Gastroesophageal sphincter (tissue), 4 donors: ENCODE measurements at regions not wholly inside any gene's neighbourhood (a gene's known extent, or its start where the extent isn't known, plus 50 kb on each side); places are given as distances from the start of the nearest gene placed in this dataset.
A peak's percentile ranks its signal among the peaks of the same experiment; 100 is the strongest.

Experiments used
- ATAC-seq: fragments of 150-250 bp; one replicate; pipeline ENCODE4 v1.9.1; 2016; ENCODE audit warnings: mild to moderate bottlenecking, moderate library complexity
- H3K27ac ChIP-seq, 4 donors: fragments of 200-600 bp; sonication (generic) in 3 of 4; 1 replicate in 3 of 4; 2 replicates in 1 of 4; pipeline ENCODE4 v1.5.1; 2016 to 2019
- H3K27me3 ChIP-seq: fragments of 200-600 bp; sonication (generic); one replicate; pipeline ENCODE4 v1.5.1; 2019
- H3K36me3 ChIP-seq, 2 donors: fragments of 200-600 bp; sonication (generic); one replicate each; pipeline ENCODE4 v1.5.1; 2019; ENCODE audit warnings: control low read depth in 1 of 2
- H3K4me1 ChIP-seq, 3 donors: fragments of 200-600 bp; sonication (generic); 1 replicate in 2 of 3; 2 replicates in 1 of 3; pipeline ENCODE4 v1.5.1; 2016 to 2019; ENCODE audit warnings: control low read depth in 2 of 3
- H3K4me3 ChIP-seq, 2 donors: fragments of 200-600 bp; sonication (generic); one replicate each; pipeline ENCODE4 v1.5.1; 2019; ENCODE audit warnings: mild to moderate bottlenecking in 1 of 2, moderate library complexity in 1 of 2
- H3K9me3 ChIP-seq, 3 donors: fragments of 200-600 bp; sonication (generic); one replicate each; pipeline ENCODE4 v1.5.1; 2017 to 2019; ENCODE audit warnings: control low read depth in 2 of 3
- EP300 ChIP-seq: sonication (generic); formaldehyde crosslinking; IDR thresholded peaks from one replicate; pipeline ENCODE4 v1.6.1; 2017; ENCODE audit warnings: antibody characterized with exemption, mild to moderate bottlenecking
- POLR2A ChIP-seq, 2 donors: fragments of 450-650 bp; IDR thresholded peaks; one replicate each; pipeline ENCODE4 v1.6.1; 2017; ENCODE audit warnings: antibody characterized with exemption in 2 of 2, mild to moderate bottlenecking in 2 of 2, moderate library complexity in 1 of 2
- POLR2AphosphoS5 ChIP-seq: sonication (generic); formaldehyde crosslinking; IDR thresholded peaks from one replicate; pipeline ENCODE4 v1.6.1; 2017; ENCODE audit warnings: antibody characterized with exemption
- WGBS, 2 donors: methylation state at CpG; one replicate each; pipeline ENCODE4 v1.1.5; 2018; ENCODE audit warnings: low coverage in 1 of 2; 5-methylcytosine and 5-hydroxymethylcytosine counted together
- TF ChIP-seq, protein P1 (sequence below), 4 experiments: fragments of 200-600 bp in 2 of 4; fragments of 450-650 bp in 2 of 4; sonication (generic) in 1 of 4; IDR thresholded peaks; one replicate each; pipeline ENCODE4 v1.5.1; 2017 to 2019; ENCODE audit warnings: antibody characterized with exemption in 4 of 4, mild to moderate bottlenecking in 2 of 4, moderate library complexity in 2 of 4

DNA sequence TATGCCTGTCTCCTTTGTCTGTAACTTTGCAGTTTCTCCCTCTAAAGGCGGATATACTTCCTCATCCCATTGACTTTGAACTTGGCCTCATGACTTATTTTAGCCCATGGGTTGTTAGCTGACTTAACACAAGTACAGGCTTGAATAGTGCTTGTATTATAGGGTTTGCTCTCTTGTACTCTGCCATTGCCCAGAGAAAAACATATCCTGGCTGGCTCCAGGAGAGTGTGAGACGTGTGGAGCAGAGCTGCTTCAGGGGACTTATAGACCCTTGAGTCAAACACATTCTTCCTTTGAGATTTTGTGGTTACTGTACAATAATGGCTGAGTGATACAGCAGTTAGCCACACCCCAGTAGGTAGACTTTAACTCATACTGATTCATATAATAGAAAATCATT, 124.0 kb downstream of the RAP2B start:
- H3K27ac ChIP-seq, result no peak overlapping the region
- H3K9me3 ChIP-seq, result no peaks in the 10 kb centered on the region
- peak; percentile 14 for ATAC-seq
- H3K36me3 ChIP-seq, result no peaks in the 10 kb centered on the region
- H3K4me3 ChIP-seq, result no peak overlapping the region
- peaks cover 2 to 32% (median 16%) of the 10 kb centered on the region in 3 donors for H3K4me1 ChIP-seq
- WGBS, 2 donors, result 88 to 100% methylated on average over 1 to 2 of the region's 2 CpGs
- H3K27me3 ChIP-seq, result no peaks in the 10 kb centered on the region
- TF ChIP-seq POLR2AphosphoS5, result no peak
- TF ChIP-seq, protein P1, sequence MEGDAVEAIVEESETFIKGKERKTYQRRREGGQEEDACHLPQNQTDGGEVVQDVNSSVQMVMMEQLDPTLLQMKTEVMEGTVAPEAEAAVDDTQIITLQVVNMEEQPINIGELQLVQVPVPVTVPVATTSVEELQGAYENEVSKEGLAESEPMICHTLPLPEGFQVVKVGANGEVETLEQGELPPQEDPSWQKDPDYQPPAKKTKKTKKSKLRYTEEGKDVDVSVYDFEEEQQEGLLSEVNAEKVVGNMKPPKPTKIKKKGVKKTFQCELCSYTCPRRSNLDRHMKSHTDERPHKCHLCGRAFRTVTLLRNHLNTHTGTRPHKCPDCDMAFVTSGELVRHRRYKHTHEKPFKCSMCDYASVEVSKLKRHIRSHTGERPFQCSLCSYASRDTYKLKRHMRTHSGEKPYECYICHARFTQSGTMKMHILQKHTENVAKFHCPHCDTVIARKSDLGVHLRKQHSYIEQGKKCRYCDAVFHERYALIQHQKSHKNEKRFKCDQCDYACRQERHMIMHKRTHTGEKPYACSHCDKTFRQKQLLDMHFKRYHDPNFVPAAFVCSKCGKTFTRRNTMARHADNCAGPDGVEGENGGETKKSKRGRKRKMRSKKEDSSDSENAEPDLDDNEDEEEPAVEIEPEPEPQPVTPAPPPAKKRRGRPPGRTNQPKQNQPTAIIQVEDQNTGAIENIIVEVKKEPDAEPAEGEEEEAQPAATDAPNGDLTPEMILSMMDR (IDR thresholded peaks at IDR 0.05), result no peak
- no peak for TF ChIP-seq EP300
- no peak for TF ChIP-seq POLR2A (IDR thresholded peaks at IDR 0.05)

DNA sequence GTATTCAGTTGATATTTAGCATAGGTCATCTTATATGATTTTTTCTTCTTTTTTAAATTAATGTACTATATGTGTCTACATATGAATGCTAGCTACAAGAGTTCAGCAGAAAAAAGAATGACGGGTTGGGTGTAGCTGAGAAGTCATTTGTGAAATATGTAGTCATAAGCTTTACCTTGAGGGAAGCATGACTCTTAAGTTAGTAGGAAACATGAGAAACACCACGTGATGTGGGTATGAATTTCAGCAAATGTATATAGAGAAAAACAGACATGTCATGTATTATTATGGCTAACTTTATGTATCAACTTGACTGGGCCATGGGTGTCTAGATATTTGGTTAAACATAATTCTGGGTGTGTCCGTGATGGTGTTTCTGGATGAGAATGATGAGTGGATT, 125.0 kb downstream of the RAP2B start:
- H3K9me3 ChIP-seq, result no peaks in the 10 kb centered on the region
- 93 to 97% methylated on average over 3 of the region's 3 CpGs for WGBS, 2 donors
- H3K36me3 ChIP-seq, result no peaks in the 10 kb centered on the region
- no peaks in the 10 kb centered on the region for H3K27me3 ChIP-seq
- no peak for ATAC-seq
- TF ChIP-seq POLR2AphosphoS5 (no peak), EP300 (no peak), POLR2A (IDR thresholded peaks at IDR 0.05) (no peak)
- TF ChIP-seq, protein P1 (IDR thresholded peaks at IDR 0.05), result no peak
- H3K27ac ChIP-seq, result no peak overlapping the region
- peaks cover 3 to 40% (median 16%) of the 10 kb centered on the region in 3 donors for H3K4me1 ChIP-seq
- H3K4me3 ChIP-seq, result no peak overlapping the region

DNA sequence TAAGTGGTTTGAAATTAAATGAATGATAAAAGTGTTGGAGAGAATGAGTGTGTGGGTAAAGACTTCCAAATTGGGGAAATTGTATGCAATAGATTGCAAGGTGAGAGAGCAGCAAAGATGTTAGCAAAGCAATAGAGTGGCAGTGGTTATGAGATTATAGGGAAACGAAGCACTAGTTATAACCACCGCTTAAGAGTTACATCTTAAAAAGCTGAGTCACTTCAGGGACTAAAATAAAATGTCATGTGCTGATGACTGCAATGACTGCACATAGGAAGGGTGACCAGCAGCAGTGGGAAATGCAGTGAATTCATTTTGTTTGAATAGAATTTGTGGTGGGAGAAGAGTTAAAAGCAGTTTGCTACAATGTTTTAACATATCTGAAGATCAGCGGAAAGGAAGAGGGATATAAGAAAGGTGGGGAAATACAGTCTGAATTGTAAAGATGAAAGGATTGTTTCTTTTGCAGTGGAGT, 127.3 kb downstream of the RAP2B start:
- H3K4me3 ChIP-seq, result no peak overlapping the region
- 51 to 70% methylated on average over 3 of the region's 3 CpGs for WGBS, 2 donors
- no peak for TF ChIP-seq POLR2A (IDR thresholded peaks at IDR 0.05)
- TF ChIP-seq, protein P1 (IDR thresholded peaks at IDR 0.05), result no peak
- TF ChIP-seq POLR2AphosphoS5, result no peak
- TF ChIP-seq EP300, result no peak
- H3K4me1 ChIP-seq, result peaks cover 6 to 48% (median 14%) of the 10 kb centered on the region in 3 donors
- H3K36me3 ChIP-seq, result no peaks in the 10 kb centered on the region
- H3K27me3 ChIP-seq, result no peaks in the 10 kb centered on the region
- no peak overlapping the region for H3K27ac ChIP-seq
- ATAC-seq, result no peak
- H3K9me3 ChIP-seq, result no peaks in the 10 kb centered on the region

DNA sequence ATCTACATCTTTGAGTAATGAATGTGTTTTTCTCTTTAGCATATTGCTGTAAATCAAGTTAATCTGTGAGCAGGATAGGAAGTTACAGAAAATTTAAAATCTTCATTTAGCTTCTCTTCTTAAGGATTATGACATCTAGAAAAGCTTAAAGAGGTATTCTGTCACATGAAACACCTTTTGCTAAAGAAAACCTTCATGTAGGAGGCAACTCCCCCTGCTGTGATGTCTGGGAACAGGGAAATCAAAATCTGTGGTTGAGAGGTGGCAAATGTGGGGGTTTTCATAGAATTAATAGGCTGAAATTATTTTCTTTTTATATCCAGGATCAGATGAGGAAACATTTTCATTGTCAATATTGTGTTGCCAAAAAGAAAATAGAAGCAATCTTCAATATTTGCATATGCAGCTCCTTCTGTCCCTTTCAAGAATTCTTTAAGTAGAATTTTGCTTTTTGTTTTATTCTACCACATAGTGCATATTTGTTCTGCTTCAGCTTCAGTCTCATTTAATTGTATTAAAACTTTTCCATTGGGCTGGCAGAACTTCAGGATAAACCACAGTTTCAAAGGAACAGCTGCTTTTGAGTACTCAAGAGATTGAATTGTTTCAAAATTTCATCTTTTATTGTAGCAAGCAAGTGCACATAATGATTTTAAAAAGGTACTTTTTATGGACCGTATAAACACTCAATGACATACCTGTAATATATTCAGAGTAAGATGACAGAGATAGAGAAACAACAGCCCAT, 128.4 kb downstream of the RAP2B start:
- Histone ChIP-seq H3K36me3 (no peaks in the 10 kb centered on the region), H3K4me1 (peaks cover 5 to 38% (median 6%) of the 10 kb centered on the region in 3 donors), H3K27ac (peak overlapping the region in 1 of 4 donors; percentile 19), H3K9me3 (no peaks in the 10 kb centered on the region), H3K27me3 (no peaks in the 10 kb centered on the region), H3K4me3 (no peak overlapping the region)
- WGBS, 2 donors, result 8 to 20% methylated on average over 1 of the region's 1 CpG
- ATAC-seq, result no peak
- TF ChIP-seq POLR2AphosphoS5, result no peak
- TF ChIP-seq, protein P1 (IDR thresholded peaks at IDR 0.05), result peak in 2 of 4 experiments; percentile 29 to 35
